HG02943 (cell line): ENCODE measurements at regions not wholly inside any gene's neighbourhood (a gene's known extent, or its start where the extent isn't known, plus 50 kb on each side); places are given as distances from the start of the nearest gene placed in this dataset.
"Not testable (repeated sequence)": the region's sequence is repeated elsewhere in the genome, so short reads cannot be mapped to it uniquely, and the experiment has no call there.

Experiments
- ATAC-seq: cut with Tn5 transposase; IDR thresholded peaks from one replicate; pipeline ENCODE4 v1.9.1; 2021; ENCODE audit warnings: mild to moderate bottlenecking, low read depth, moderate library complexity; ENCODE audit not compliant: unreplicated experiment

- ATAC-seq: peak; percentile 78
Observed at GRCh38 chr6:88499845-88500699, 333.9 kb upstream of the CNR1 start.

- no peak for ATAC-seq
Observed at GRCh38 chr6:88499436-88499835, 333.3 kb upstream of the CNR1 start.

GRCh38 chr6:88497403-88497802 is 331.3 kb upstream of the CNR1 start:
- ATAC-seq: not testable (repeated sequence)

- peak; percentile 70 for ATAC-seq
Observed at GRCh38 chr6:88494401-88495140, 328.4 kb upstream of the CNR1 start.

GRCh38 chr6:88493717-88494116 is 327.6 kb upstream of the CNR1 start:
- ATAC-seq: peak; percentile 33

- no peak for ATAC-seq
Observed at GRCh38 chr6:88492824-88493223, 326.7 kb upstream of the CNR1 start.

- ATAC-seq: no peak
Observed at GRCh38 chr6:88492241-88492640, 326.1 kb upstream of the CNR1 start.

GRCh38 chr6:88491266-88491880 is 325.2 kb upstream of the CNR1 start:
- no peak for ATAC-seq

- ATAC-seq: no peak
Observed at GRCh38 chr6:88490908-88491264, 324.7 kb upstream of the CNR1 start.

GRCh38 chr6:88490195-88490907 is 324.2 kb upstream of the CNR1 start:
- no peak for ATAC-seq

GRCh38 chr6:88483424-88483823 is 317.3 kb upstream of the CNR1 start:
- no peak for ATAC-seq

GRCh38 chr6:88482465-88482864 is 316.3 kb upstream of the CNR1 start:
- ATAC-seq: no peak

GRCh38 chr6:88481519-88481918 is 315.4 kb upstream of the CNR1 start:
- no peak for ATAC-seq

- ATAC-seq: no peak
Observed at GRCh38 chr6:88480816-88481215, 314.7 kb upstream of the CNR1 start.

GRCh38 chr6:88477413-88477812 is 311.3 kb upstream of the CNR1 start:
- no peak for ATAC-seq

GRCh38 chr6:88476388-88476787 is 310.2 kb upstream of the CNR1 start:
- no peak for ATAC-seq

- ATAC-seq: no peak
Observed at GRCh38 chr6:88474720-88475119, 308.6 kb upstream of the CNR1 start.

GRCh38 chr6:88473589-88473988 is 307.4 kb upstream of the CNR1 start:
- no peak for ATAC-seq

GRCh38 chr6:88472851-88473525 is 306.8 kb upstream of the CNR1 start:
- no peak for ATAC-seq

- ATAC-seq: no peak
Observed at GRCh38 chr6:88459643-88460042, 293.5 kb upstream of the CNR1 start.
